ENCODE measurements at regions not wholly inside any gene's neighbourhood (a gene's known extent, or its start where the extent isn't known, plus 50 kb on each side); places are given as distances from the start of the nearest gene placed in this dataset.

DNA sequence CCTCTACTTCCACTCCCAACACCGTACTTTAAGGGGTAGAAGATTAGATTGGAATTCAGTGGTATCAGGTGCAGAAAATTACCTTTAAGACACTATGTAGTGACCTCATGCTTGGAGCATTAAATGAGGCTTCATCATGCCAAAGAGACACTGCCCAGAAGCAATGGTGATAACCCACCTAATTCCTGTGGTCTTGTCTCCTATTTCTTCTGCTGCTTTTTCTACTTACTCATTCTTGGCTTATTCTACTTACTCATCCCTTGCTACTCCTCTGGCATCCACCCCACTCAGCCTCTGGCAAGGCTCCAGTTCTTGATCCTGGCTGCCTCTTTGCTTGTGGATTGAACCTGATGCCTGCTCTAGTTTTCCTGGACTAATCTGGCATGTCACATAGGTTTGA lies 62.3 kb upstream of the ADAMTS3 start:
- no peaks in the 10 kb centered on the region for H3K9me3 ChIP-seq (ENCODE audit: control insufficient read depth in 2 of 3, insufficient read depth in 1 of 3, low read length in 3 of 3)
- intact Hi-C loops (cut with DNase I), result no loop called here
- no peaks in the 10 kb centered on the region for H3K36me3 ChIP-seq (ENCODE audit: control insufficient read depth in 2 of 3, insufficient read depth in 3 of 3, low read length in 3 of 3)
- no peak overlapping the region for H3K9ac ChIP-seq (ENCODE audit: low read length in 3 of 3)
- no peak overlapping the region for H3K4me3 ChIP-seq (ENCODE audit: low read length in 3 of 3)
- no peak for FAIRE-seq
- H3K27ac ChIP-seq (ENCODE audit: low read depth in 2 of 2, low read length in 2 of 2), result no peak overlapping the region
- no peaks in the 10 kb centered on the region for H3K4me1 ChIP-seq (ENCODE audit: control insufficient read depth in 2 of 3, insufficient read depth in 2 of 3, low read depth in 1 of 3, low read length in 3 of 3)
- DNase-seq, result no peak
- TF ChIP-seq CTCF (IDR thresholded peaks at IDR 0.05; ENCODE audit: borderline replicate concordance, extremely low read depth, insufficient read depth), result no peak
- H3K27me3 ChIP-seq (ENCODE audit: control insufficient read depth, insufficient read depth, low read length), result no peaks in the 10 kb centered on the region

- TF ChIP-seq CTCF (IDR thresholded peaks at IDR 0.05; ENCODE audit: borderline replicate concordance, extremely low read depth, insufficient read depth), result no peak
- Histone ChIP-seq H3K27me3 (ENCODE audit: control insufficient read depth, insufficient read depth, low read length) (no peaks in the 10 kb centered on the region), H3K36me3 (ENCODE audit: control insufficient read depth in 2 of 3, insufficient read depth in 3 of 3, low read length in 3 of 3) (no peaks in the 10 kb centered on the region), H3K4me1 (ENCODE audit: control insufficient read depth in 2 of 3, insufficient read depth in 2 of 3, low read depth in 1 of 3, low read length in 3 of 3) (no peaks in the 10 kb centered on the region), H3K4me3 (ENCODE audit: low read length in 3 of 3) (no peak overlapping the region), H3K9me3 (ENCODE audit: control insufficient read depth in 2 of 3, insufficient read depth in 1 of 3, low read length in 3 of 3) (no peaks in the 10 kb centered on the region), H3K9ac (ENCODE audit: low read length in 3 of 3) (no peak overlapping the region), H3K27ac (ENCODE audit: low read depth in 2 of 2, low read length in 2 of 2) (no peak overlapping the region)
- FAIRE-seq (no peak), DNase-seq (no peak)
- intact Hi-C loops (cut with DNase I), result no loop called here
Observed at GRCh38 chr4:72629540-72629939, 60.5 kb upstream of the ADAMTS3 start.

DNA sequence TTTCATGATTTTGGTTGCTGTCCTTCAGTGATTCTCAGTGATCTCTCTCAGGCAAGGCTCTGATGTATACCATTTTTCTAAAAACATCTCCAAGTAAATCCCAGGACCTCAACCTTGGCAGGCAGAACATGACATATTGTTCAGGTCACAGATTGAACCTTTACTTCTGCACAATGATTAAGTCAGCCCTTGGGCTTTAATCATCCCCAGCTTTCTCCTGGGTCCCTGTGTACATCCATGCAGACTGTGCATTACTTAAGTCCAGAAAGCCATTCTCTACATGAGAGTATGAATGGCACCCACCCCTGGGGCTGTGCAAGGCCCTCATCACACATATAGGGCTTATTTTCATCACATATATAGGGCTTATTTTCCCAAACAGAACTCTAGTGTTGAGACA lies 58.7 kb upstream of the ADAMTS3 start:
- TF ChIP-seq CTCF (IDR thresholded peaks at IDR 0.05; ENCODE audit: borderline replicate concordance, extremely low read depth, insufficient read depth), result no peak
- no peaks in the 10 kb centered on the region for H3K27me3 ChIP-seq (ENCODE audit: control insufficient read depth, insufficient read depth, low read length)
- no peaks in the 10 kb centered on the region for H3K4me1 ChIP-seq (ENCODE audit: control insufficient read depth in 2 of 3, insufficient read depth in 2 of 3, low read depth in 1 of 3, low read length in 3 of 3)
- no peak overlapping the region for H3K27ac ChIP-seq (ENCODE audit: low read depth in 2 of 2, low read length in 2 of 2)
- no peaks in the 10 kb centered on the region for H3K36me3 ChIP-seq (ENCODE audit: control insufficient read depth in 2 of 3, insufficient read depth in 3 of 3, low read length in 3 of 3)
- H3K9ac ChIP-seq (ENCODE audit: low read length in 3 of 3), result no peak overlapping the region
- intact Hi-C loops (cut with DNase I), result no loop called here
- H3K4me3 ChIP-seq (ENCODE audit: low read length in 3 of 3), result no peak overlapping the region
- DNase-seq (no peak), FAIRE-seq (no peak)
- no peaks in the 10 kb centered on the region for H3K9me3 ChIP-seq (ENCODE audit: control insufficient read depth in 2 of 3, insufficient read depth in 1 of 3, low read length in 3 of 3)
